Body of pancreas (tissue), 4 donors: ENCODE measurements at regions not wholly inside any gene's neighbourhood (a gene's known extent, or its start where the extent isn't known, plus 50 kb on each side); places are given as distances from the start of the nearest gene placed in this dataset.

Experiments
- ATAC-seq: fragments of 150-250 bp; one replicate; pipeline ENCODE4 v1.9.1; 2016
- DNase-seq, 4 donors: peaks; one replicate each; pipeline ENCODE4 v3.0.0-alpha.2; 2019
- H3K27ac ChIP-seq, 4 donors: fragments of 200-600 bp; sonication (generic); 1 replicate in 3 of 4; 2 replicates in 1 of 4; pipeline versions ENCODE4 v1.5.1 to v1.6.1; 2016 to 2019; ENCODE audit warnings: mild to moderate bottlenecking in 1 of 4, mixed read lengths in 1 of 4, moderate library complexity in 1 of 4
- H3K27me3 ChIP-seq, 2 donors: fragments of 200-600 bp; sonication (generic); one replicate each; pipeline ENCODE4 v1.6.0; 2016; ENCODE audit warnings: mild to moderate bottlenecking in 1 of 2
- H3K36me3 ChIP-seq, 2 donors: fragments of 200-600 bp; sonication (generic); replicated peaks in 1 of 2; 2 replicates each; pipeline ENCODE4 v1.5.1; 2016; ENCODE audit warnings: low read depth in 2 of 2; ENCODE audit not compliant: insufficient read depth in 1 of 2
- H3K4me1 ChIP-seq: fragments of 200-600 bp; sonication (generic); one replicate; pipeline ENCODE4 v1.6.0; 2016
- H3K4me3 ChIP-seq, 2 donors: fragments of 200-600 bp; sonication (generic); 1 replicate in 1 of 2; 2 replicates in 1 of 2; pipeline ENCODE4 v1.5.1; 2016 to 2019
- H3K9me3 ChIP-seq, 3 donors: fragments of 200-600 bp; sonication (generic); 1 replicate in 2 of 3; 2 replicates in 1 of 3; pipeline ENCODE4 v1.5.1; 2016
- CTCF ChIP-seq, 7 experiments: fragments of 450-650 bp in 4 of 7; fragments of 200-600 bp in 3 of 7; sonication (generic) in 3 of 7; IDR thresholded peaks; one replicate each; pipeline ENCODE4 v1.5.1; 2016 to 2019; ENCODE audit warnings: antibody characterized with exemption in 7 of 7
- POLR2A ChIP-seq, 3 donors: fragments of 450-650 bp; IDR thresholded peaks; one replicate each; pipeline ENCODE4 v1.6.1; 2016; ENCODE audit warnings: antibody characterized with exemption in 3 of 3, mild to moderate bottlenecking in 2 of 3
- WGBS, 2 donors: methylation state at CpG; one replicate each; pipeline ENCODE4 v1.1.5; 2017; 5-methylcytosine and 5-hydroxymethylcytosine counted together
- intact Hi-C: fragments of 100-400 bp; cut with DNase I; formaldehyde crosslinking; loops from one replicate; pipeline ENCODE4 v1.15.1; 2023

GRCh38 chr4:99755223-99755944 lies 61.2 kb upstream of the DAPP1 start:
- Histone ChIP-seq H3K9me3 (no peaks in the 10 kb centered on the region), H3K36me3 (no peaks in the 10 kb centered on the region), H3K27me3 (no peaks in the 10 kb centered on the region), H3K27ac (no peak overlapping the region), H3K4me3 (no peak overlapping the region), H3K4me1 (no peaks in the 10 kb centered on the region)
- TF ChIP-seq CTCF (IDR thresholded peaks at IDR 0.05) (no peak), POLR2A (IDR thresholded peaks at IDR 0.05) (no peak)
- WGBS, 2 donors: 89 to 92% methylated on average over 2 of the region's 2 CpGs
- ATAC-seq (no peak), DNase-seq (no peak)
- intact Hi-C loops: no loop called here

GRCh38 chr4:99754756-99755155 lies 61.9 kb upstream of the DAPP1 start:
- 85 to 86% methylated on average over 2 of the region's 2 CpGs for WGBS, 2 donors
- Histone ChIP-seq H3K27me3 (no peaks in the 10 kb centered on the region), H3K27ac (no peak overlapping the region), H3K36me3 (no peaks in the 10 kb centered on the region), H3K4me3 (no peak overlapping the region), H3K4me1 (no peaks in the 10 kb centered on the region), H3K9me3 (no peaks in the 10 kb centered on the region)
- TF ChIP-seq POLR2A (IDR thresholded peaks at IDR 0.05) (no peak), CTCF (IDR thresholded peaks at IDR 0.05) (no peak)
- DNase-seq: no peak
- intact Hi-C loops: no loop called here
- ATAC-seq: no peak

- Histone ChIP-seq H3K4me1 (no peaks in the 10 kb centered on the region), H3K9me3 (no peaks in the 10 kb centered on the region)
- no peak for DNase-seq
Observed at GRCh38 chr4:99753931-99754330, 62.7 kb upstream of the DAPP1 start.

GRCh38 chr4:99749445-99750391 lies 66.9 kb upstream of the DAPP1 start:
- no peaks in the 10 kb centered on the region for H3K9me3 ChIP-seq
- ATAC-seq (no peak), DNase-seq (no peak)
- no peaks in the 10 kb centered on the region for H3K36me3 ChIP-seq
- H3K4me3 ChIP-seq: no peak overlapping the region
- intact Hi-C loops: no loop called here
- TF ChIP-seq POLR2A (IDR thresholded peaks at IDR 0.05): no peak
- no peak for TF ChIP-seq CTCF (IDR thresholded peaks at IDR 0.05)
- H3K4me1 ChIP-seq: no peaks in the 10 kb centered on the region
- H3K27ac ChIP-seq: no peak overlapping the region
- WGBS, 2 donors: 84 to 85% methylated on average over 4 of the region's 4 CpGs
- no peaks in the 10 kb centered on the region for H3K27me3 ChIP-seq

More at GRCh38 chr4:99753931-99754330, 62.7 kb upstream of the DAPP1 start:
- TF ChIP-seq CTCF (IDR thresholded peaks at IDR 0.05): no peak
- no peak for TF ChIP-seq POLR2A (IDR thresholded peaks at IDR 0.05)
- WGBS, 2 donors: 67 to 68% methylated on average over 2 of the region's 2 CpGs
- H3K4me3 ChIP-seq: no peak overlapping the region
- no peak for ATAC-seq
- H3K27me3 ChIP-seq: no peaks in the 10 kb centered on the region
- intact Hi-C loops: no loop called here
- H3K27ac ChIP-seq: no peak overlapping the region
- H3K36me3 ChIP-seq: no peaks in the 10 kb centered on the region
